Upper lobe of left lung (tissue), 6 donors: ENCODE measurements at regions not wholly inside any gene's neighbourhood (a gene's known extent, or its start where the extent isn't known, plus 50 kb on each side); places are given as distances from the start of the nearest gene placed in this dataset.
A peak's percentile ranks its signal among the peaks of the same experiment; 100 is the strongest.
"Not testable (repeated sequence)": the region's sequence is repeated elsewhere in the genome, so short reads cannot be mapped to it uniquely, and the experiment has no call there.

Source experiments
- ATAC-seq, 2 donors: fragments of 200-7000 bp; cut with Tn5 transposase; one replicate each; pipeline ENCODE4 v1.9.1; 2022; ENCODE audit warnings: mild to moderate bottlenecking in 2 of 2, moderate library complexity in 2 of 2; ENCODE audit not compliant: low FRiP score in 2 of 2
- DNase-seq, 2 donors: peaks; one replicate each; pipeline ENCODE4 v3.0.0-alpha.2; 2019 to 2020
- H3K27ac ChIP-seq, 4 donors: fragments of 200-600 bp; sonication (generic); one replicate each; pipeline ENCODE4 v1.5.1; 2016 to 2019
- H3K27me3 ChIP-seq, 4 donors: fragments of 200-600 bp; sonication (generic); one replicate each; pipeline ENCODE4 v1.5.1; 2017 to 2019
- H3K36me3 ChIP-seq, 4 donors: fragments of 200-600 bp; sonication (generic); one replicate each; pipeline ENCODE4 v1.5.1; 2016 to 2019
- H3K4me1 ChIP-seq, 4 donors: fragments of 200-600 bp; sonication (generic); one replicate each; pipeline ENCODE4 v1.5.1; 2018 to 2019
- H3K4me3 ChIP-seq, 4 donors: fragments of 200-600 bp; sonication (generic); one replicate each; pipeline ENCODE4 v1.5.1; 2017 to 2019; ENCODE audit warnings: mild to moderate bottlenecking in 2 of 4, moderate library complexity in 1 of 4
- H3K9me3 ChIP-seq, 4 donors: fragments of 200-600 bp; sonication (generic); one replicate each; pipeline ENCODE4 v1.5.1; 2018 to 2019
- EP300 ChIP-seq, 4 donors: sonication (generic); formaldehyde crosslinking; IDR thresholded peaks; one replicate each; pipeline ENCODE4 v1.5.1; 2017; ENCODE audit warnings: antibody characterized with exemption in 4 of 4, control low read depth in 2 of 4
- POLR2A ChIP-seq, 4 donors: fragments of 450-650 bp; IDR thresholded peaks; one replicate each; pipeline ENCODE4 v1.5.1; 2016 to 2017; ENCODE audit warnings: antibody characterized with exemption in 4 of 4, mild to moderate bottlenecking in 2 of 4
- POLR2AphosphoS5 ChIP-seq, 2 donors: sonication (generic); formaldehyde crosslinking; IDR thresholded peaks; one replicate each; pipeline ENCODE4 v1.5.1; 2017; ENCODE audit warnings: antibody characterized with exemption in 2 of 2
- whole genome bisulfite sequencing, 2 donors: methylation state at CpG; one replicate each; pipeline ENCODE4 v1.1.5; 2017 to 2018; 5-methylcytosine and 5-hydroxymethylcytosine counted together
- TF ChIP-seq, protein P1 (sequence below), 6 experiments: fragments of 450-650 bp in 4 of 6; fragments of 200-600 bp in 2 of 6; sonication (generic) in 2 of 6; IDR thresholded peaks; one replicate each; pipeline ENCODE4 v1.5.1; 2016 to 2019; ENCODE audit warnings: antibody characterized with exemption in 6 of 6
- donor health status: DM: no; HTN: no; CAD: no; lungs with moderate emphysema.
- donor health status: DM: no; HTN: yes; CAD: no; lungs with severe emphysema.

DNA sequence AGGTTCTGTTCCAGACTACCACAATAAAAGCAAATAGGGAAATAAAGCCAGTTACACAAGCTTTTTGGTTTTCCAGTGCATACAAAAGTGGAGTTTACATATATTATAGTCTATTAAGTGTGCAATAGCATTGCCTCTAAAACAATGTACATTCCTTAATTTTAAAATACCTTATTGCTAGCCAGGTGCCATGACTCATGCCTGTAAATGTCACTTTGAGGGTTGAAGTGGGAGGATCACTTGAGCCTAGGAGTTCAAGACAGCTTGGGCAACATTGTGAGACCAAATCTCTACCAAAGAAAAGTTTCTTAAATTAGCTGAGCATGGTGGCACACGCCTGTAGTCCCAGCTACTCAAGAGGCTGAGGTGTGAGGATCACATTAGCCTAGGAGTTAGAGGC, 52.9 kb upstream of the IMP4 start:
- ATAC-seq: no peak
- Histone ChIP-seq H3K36me3 (no peaks in the 10 kb centered on the region), H3K27me3 (no peaks in the 10 kb centered on the region), H3K4me1 (no peaks in the 10 kb centered on the region), H3K9me3 (no peaks in the 10 kb centered on the region), H3K27ac (no peak overlapping the region), H3K4me3 (no peak overlapping the region)
- no peak for TF ChIP-seq EP300 (IDR thresholded peaks at IDR 0.05)
- no peak for TF ChIP-seq POLR2AphosphoS5 (IDR thresholded peaks at IDR 0.05)
- TF ChIP-seq, protein P1, sequence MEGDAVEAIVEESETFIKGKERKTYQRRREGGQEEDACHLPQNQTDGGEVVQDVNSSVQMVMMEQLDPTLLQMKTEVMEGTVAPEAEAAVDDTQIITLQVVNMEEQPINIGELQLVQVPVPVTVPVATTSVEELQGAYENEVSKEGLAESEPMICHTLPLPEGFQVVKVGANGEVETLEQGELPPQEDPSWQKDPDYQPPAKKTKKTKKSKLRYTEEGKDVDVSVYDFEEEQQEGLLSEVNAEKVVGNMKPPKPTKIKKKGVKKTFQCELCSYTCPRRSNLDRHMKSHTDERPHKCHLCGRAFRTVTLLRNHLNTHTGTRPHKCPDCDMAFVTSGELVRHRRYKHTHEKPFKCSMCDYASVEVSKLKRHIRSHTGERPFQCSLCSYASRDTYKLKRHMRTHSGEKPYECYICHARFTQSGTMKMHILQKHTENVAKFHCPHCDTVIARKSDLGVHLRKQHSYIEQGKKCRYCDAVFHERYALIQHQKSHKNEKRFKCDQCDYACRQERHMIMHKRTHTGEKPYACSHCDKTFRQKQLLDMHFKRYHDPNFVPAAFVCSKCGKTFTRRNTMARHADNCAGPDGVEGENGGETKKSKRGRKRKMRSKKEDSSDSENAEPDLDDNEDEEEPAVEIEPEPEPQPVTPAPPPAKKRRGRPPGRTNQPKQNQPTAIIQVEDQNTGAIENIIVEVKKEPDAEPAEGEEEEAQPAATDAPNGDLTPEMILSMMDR (IDR thresholded peaks at IDR 0.05): no peak
- no peak for TF ChIP-seq POLR2A (IDR thresholded peaks at IDR 0.05)
- no peak for DNase-seq
- WGBS, 2 donors: 46 to 64% methylated on average over 1 of the region's 1 CpG

- Histone ChIP-seq H3K9me3 (no peaks in the 10 kb centered on the region), H3K4me1 (no peaks in the 10 kb centered on the region), H3K27ac (no peak overlapping the region), H3K4me3 (no peak overlapping the region), H3K36me3 (no peaks in the 10 kb centered on the region), H3K27me3 (no peaks in the 10 kb centered on the region)
- TF ChIP-seq POLR2A (IDR thresholded peaks at IDR 0.05) (no peak), EP300 (IDR thresholded peaks at IDR 0.05) (no peak), POLR2AphosphoS5 (IDR thresholded peaks at IDR 0.05) (no peak)
- TF ChIP-seq, protein P1 (IDR thresholded peaks at IDR 0.05): no peak
- 82 to 87% methylated on average over 40 to 56 of the region's 56 CpGs for WGBS, 2 donors
- DNase-seq: peak in 1 of 2 donors; percentile 84
- ATAC-seq: no peak
These were observed 54.0 kb upstream of the IMP4 start for GRCh38 chr2:130288467-130289403.

- H3K27ac ChIP-seq: no peak overlapping the region
- no peak for ATAC-seq
- H3K4me1 ChIP-seq: no peaks in the 10 kb centered on the region
- H3K27me3 ChIP-seq: no peaks in the 10 kb centered on the region
- DNase-seq: no peak
- no peak overlapping the region for H3K4me3 ChIP-seq
- H3K36me3 ChIP-seq: no peaks in the 10 kb centered on the region
- no peaks in the 10 kb centered on the region for H3K9me3 ChIP-seq
- TF ChIP-seq POLR2A (IDR thresholded peaks at IDR 0.05) (no peak), POLR2AphosphoS5 (IDR thresholded peaks at IDR 0.05) (no peak)
- TF ChIP-seq, protein P1 (IDR thresholded peaks at IDR 0.05): no peak
- WGBS, 2 donors: 72 to 74% methylated on average over 14 of the region's 14 CpGs
These were observed 55.1 kb upstream of the IMP4 start for GRCh38 chr2:130287656-130288026.

GRCh38 chr2:130286983-130287655, 55.6 kb upstream of the IMP4 start:
- no peak for ATAC-seq
- no peak overlapping the region for H3K27ac ChIP-seq
- no peaks in the 10 kb centered on the region for H3K4me1 ChIP-seq
- H3K9me3 ChIP-seq: no peaks in the 10 kb centered on the region
- no peak overlapping the region for H3K4me3 ChIP-seq
- TF ChIP-seq EP300 (IDR thresholded peaks at IDR 0.05): no peak
- no peak for TF ChIP-seq POLR2AphosphoS5 (IDR thresholded peaks at IDR 0.05)
- H3K36me3 ChIP-seq: no peaks in the 10 kb centered on the region
- H3K27me3 ChIP-seq: no peaks in the 10 kb centered on the region
- peak in 1 of 2 donors; percentile 78 for DNase-seq
- 87 to 90% methylated on average over 25 to 35 of the region's 35 CpGs for WGBS, 2 donors

- not testable (repeated sequence) for H3K27me3 ChIP-seq, DNase-seq, H3K27ac ChIP-seq, ATAC-seq, H3K9me3 ChIP-seq, H3K4me1 ChIP-seq, H3K36me3 ChIP-seq, H3K4me3 ChIP-seq
- 87 to 100% methylated on average over 2 to 5 of the region's 7 CpGs for WGBS, 2 donors
These were observed 59.3 kb upstream of the IMP4 start for GRCh38 chr2:130283341-130283869.

DNA sequence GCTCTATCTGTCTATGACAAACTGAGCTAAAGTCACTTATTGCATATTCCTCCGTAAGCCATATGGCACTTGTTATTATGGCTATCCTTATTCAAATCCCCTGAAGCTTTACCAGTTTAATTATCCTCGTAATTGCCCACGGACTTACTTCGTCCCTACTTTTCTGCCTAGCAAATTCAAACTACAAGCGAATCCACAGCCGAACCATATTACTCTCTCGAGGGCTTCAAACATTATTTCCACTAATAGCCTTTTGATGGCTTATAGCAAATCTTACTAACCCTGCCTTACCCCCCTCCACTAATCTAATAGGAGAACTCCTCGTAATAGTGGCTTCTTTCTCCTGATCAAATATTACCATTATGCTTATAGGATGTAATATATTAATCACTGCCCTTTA, 63.1 kb upstream of the IMP4 start:
- not testable (repeated sequence) for H3K36me3 ChIP-seq, H3K9me3 ChIP-seq, H3K4me1 ChIP-seq, DNase-seq, ATAC-seq, H3K27ac ChIP-seq, H3K27me3 ChIP-seq, H3K4me3 ChIP-seq
- 71 to 80% methylated on average over 8 of the region's 8 CpGs for WGBS, 2 donors

DNA sequence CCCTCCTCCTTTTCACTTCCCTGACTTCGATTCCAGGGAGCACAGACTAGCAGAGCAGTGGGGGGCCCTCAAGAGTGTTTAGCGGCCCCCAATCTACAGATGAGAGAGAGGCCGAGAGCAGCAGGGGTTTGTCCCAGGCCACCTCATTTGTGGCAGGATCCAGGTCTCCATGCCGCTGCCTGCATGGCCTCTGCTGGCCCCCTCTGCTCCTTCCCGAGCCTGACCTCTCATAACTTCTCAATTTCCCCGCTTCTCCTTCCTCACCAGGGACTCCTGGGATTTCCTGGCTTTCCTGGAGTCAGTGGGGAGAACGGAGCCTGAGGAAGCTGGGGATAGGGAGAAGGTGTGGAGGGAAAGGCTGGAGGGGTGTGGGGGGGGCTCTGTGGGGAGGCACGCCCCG, 70.1 kb upstream of the TUBA3E start:
- not testable (repeated sequence) for H3K27ac ChIP-seq, H3K9me3 ChIP-seq, H3K4me3 ChIP-seq, H3K27me3 ChIP-seq, ATAC-seq, H3K36me3 ChIP-seq, H3K4me1 ChIP-seq
- DNase-seq: peak in 1 of 2 donors; percentile 39
- WGBS, 2 donors: 48 to 66% methylated on average over 4 to 6 of the region's 9 CpGs

DNA sequence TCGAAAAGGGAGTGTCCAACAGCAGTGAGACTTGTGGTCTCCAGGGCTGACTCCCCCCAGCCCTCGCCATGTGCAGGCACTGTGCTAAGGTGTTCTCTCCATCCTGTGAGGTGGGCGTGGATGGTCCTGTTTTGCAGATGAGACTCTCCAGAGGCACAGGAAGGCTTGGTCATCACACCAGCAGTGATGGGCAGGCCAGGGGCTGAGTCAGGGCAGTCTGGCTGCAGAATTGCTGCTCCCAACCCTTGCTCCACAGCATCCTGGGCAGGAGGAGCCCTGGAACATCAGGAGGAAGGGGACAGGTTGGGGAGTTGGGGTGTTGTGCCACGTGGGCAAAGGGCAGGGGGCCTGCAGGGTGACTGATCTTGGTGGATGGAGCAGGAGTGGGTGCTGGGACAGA, 69.3 kb upstream of the TUBA3E start:
- ATAC-seq, H3K36me3 ChIP-seq, H3K4me1 ChIP-seq, H3K4me3 ChIP-seq, H3K27ac ChIP-seq, DNase-seq, H3K9me3 ChIP-seq, H3K27me3 ChIP-seq: not testable (repeated sequence)
- 58 to 66% methylated on average over 4 of the region's 4 CpGs for WGBS, 2 donors

GRCh38 chr2:130266836-130267235, 68.6 kb upstream of the TUBA3E start:
- ATAC-seq, H3K4me3 ChIP-seq, H3K36me3 ChIP-seq, H3K27me3 ChIP-seq, DNase-seq, H3K9me3 ChIP-seq, H3K27ac ChIP-seq, H3K4me1 ChIP-seq: not testable (repeated sequence)
- 94 to 95% methylated on average over 6 to 7 of the region's 7 CpGs for WGBS, 2 donors
